Mesenchymal stem cell (in vitro differentiated cells and primary cell): ENCODE measurements at regions not wholly inside any gene's neighbourhood (a gene's known extent, or its start where the extent isn't known, plus 50 kb on each side); places are given as distances from the start of the nearest gene placed in this dataset.

Experiments
- DNase-seq: peaks from one replicate; pipeline ENCODE4 v3.0.0-alpha.2; 2013
- H2AFZ ChIP-seq: one replicate; pipeline ENCODE4 v1.6.1; 2013; ENCODE audit warnings: low read depth, mild to moderate bottlenecking, control low read depth, inconsistent platforms, low read length, moderate library complexity
- H2AK5ac ChIP-seq: 2 replicates; pipeline ENCODE4 v1.6.1; 2013; ENCODE audit warnings: low read length, moderate library complexity, mild to moderate bottlenecking, inconsistent platforms; ENCODE audit not compliant: severe bottlenecking
- H2BK120ac ChIP-seq: one replicate; pipeline ENCODE4 v1.6.1; 2013; ENCODE audit warnings: low read depth, mild to moderate bottlenecking, inconsistent platforms, low read length, moderate library complexity
- H2BK12ac ChIP-seq, 2 experiments: one replicate each; pipeline ENCODE4 v1.6.1; 2013; ENCODE audit warnings: inconsistent platforms in 2 of 2, low read length in 2 of 2, mild to moderate bottlenecking in 2 of 2, moderate library complexity in 2 of 2, control low read depth in 1 of 2
- H2BK15ac ChIP-seq: one replicate; pipeline ENCODE4 v1.6.1; 2013; ENCODE audit warnings: mild to moderate bottlenecking, low read depth, inconsistent platforms; ENCODE audit not compliant: poor library complexity, severe bottlenecking
- H2BK5ac ChIP-seq: 2 replicates; pipeline ENCODE4 v1.6.1; 2013; ENCODE audit warnings: low read depth, mild to moderate bottlenecking, low read length, control low read depth, inconsistent platforms; ENCODE audit not compliant: poor library complexity, severe bottlenecking
- H3K14ac ChIP-seq, 2 experiments: one replicate each; pipeline ENCODE4 v1.6.1; 2013; ENCODE audit warnings: inconsistent platforms in 2 of 2, low read length in 2 of 2, control low read depth in 1 of 2, mild to moderate bottlenecking in 1 of 2, moderate library complexity in 1 of 2
- H3K18ac ChIP-seq, 2 experiments: one replicate each; pipeline ENCODE4 v1.6.1; 2013; ENCODE audit warnings: inconsistent platforms in 2 of 2, low read length in 2 of 2, control low read depth in 1 of 2, low read depth in 1 of 2, mild to moderate bottlenecking in 1 of 2
- H3K23ac ChIP-seq, 2 experiments: one replicate each; pipeline ENCODE4 v1.6.1; 2013; ENCODE audit warnings: inconsistent platforms in 2 of 2, low read length in 2 of 2, mild to moderate bottlenecking in 2 of 2, moderate library complexity in 2 of 2, control low read depth in 1 of 2
- H3K27ac ChIP-seq: 2 replicates; pipeline ENCODE4 v1.5.1; 2013; ENCODE audit warnings: mild to moderate bottlenecking, moderate library complexity, low read length, control low read depth, inconsistent platforms; ENCODE audit not compliant: poor library complexity, severe bottlenecking
- H3K27me3 ChIP-seq, 2 experiments: 2 replicates each; pipeline versions ENCODE4 v1.6.1 to v1.7.0; 2013; ENCODE audit warnings: low read length in 2 of 2, mild to moderate bottlenecking in 2 of 2, moderate library complexity in 2 of 2, control low read depth in 1 of 2, inconsistent platforms in 1 of 2; ENCODE audit not compliant: control insufficient read depth in 1 of 2, insufficient read depth in 1 of 2
- H3K36me3 ChIP-seq, 2 experiments: 2 replicates each; pipeline versions ENCODE4 v1.6.1 to v1.7.0; 2013; ENCODE audit warnings: low read length in 2 of 2, control low read depth in 1 of 2, inconsistent platforms in 1 of 2, low read depth in 1 of 2, mild to moderate bottlenecking in 1 of 2; ENCODE audit not compliant: insufficient read depth in 2 of 2, control insufficient read depth in 1 of 2
- H3K4ac ChIP-seq, 2 experiments: one replicate each; pipeline ENCODE4 v1.6.1; 2013; ENCODE audit warnings: inconsistent platforms in 2 of 2, low read length in 2 of 2, mild to moderate bottlenecking in 2 of 2, moderate library complexity in 2 of 2, control low read depth in 1 of 2, low read depth in 1 of 2
- H3K4me1 ChIP-seq: 2 replicates; pipeline ENCODE4 v1.6.1; 2013; ENCODE audit warnings: low read depth, low read length, control low read depth; ENCODE audit not compliant: control insufficient read depth, insufficient read depth
- H3K4me2 ChIP-seq: 2 replicates; pipeline ENCODE4 v1.6.1; 2013; ENCODE audit warnings: low read length, mild to moderate bottlenecking, inconsistent platforms; ENCODE audit not compliant: poor library complexity, severe bottlenecking
- H3K4me3 ChIP-seq, 2 experiments: 2 replicates each; pipeline versions ENCODE4 v1.5.1 to v1.7.0; 2013; ENCODE audit warnings: low read length in 2 of 2, mild to moderate bottlenecking in 2 of 2, control low read depth in 1 of 2, low read depth in 1 of 2; ENCODE audit not compliant: insufficient read depth in 1 of 2
- H3K79me1 ChIP-seq: replicated peaks from 2 replicates; pipeline ENCODE4 v1.6.1; 2013; ENCODE audit warnings: mild to moderate bottlenecking, control low read depth, low read length, inconsistent platforms; ENCODE audit not compliant: poor library complexity, severe bottlenecking
- H3K9ac ChIP-seq: 2 replicates; pipeline ENCODE4 v1.7.0; 2013; ENCODE audit warnings: mild to moderate bottlenecking, low read length, moderate library complexity
- H3K9me3 ChIP-seq: 2 replicates; pipeline ENCODE4 v1.7.0; 2013; ENCODE audit warnings: mild to moderate bottlenecking, low read length; ENCODE audit not compliant: control insufficient read depth
- H4K8ac ChIP-seq: one replicate; pipeline ENCODE4 v1.6.1; 2013; ENCODE audit warnings: inconsistent platforms, mild to moderate bottlenecking, low read length, moderate library complexity
- H4K91ac ChIP-seq: one replicate; pipeline ENCODE4 v1.6.1; 2013; ENCODE audit warnings: mild to moderate bottlenecking, low read length, inconsistent platforms
- WGBS: methylation state at CpG from one replicate; pipeline ENCODE4 v1.1.7; 2013; ENCODE audit warnings: mixed read lengths; 5-methylcytosine and 5-hydroxymethylcytosine counted together

GRCh38 chr2:175439416-175439815 lies 257.9 kb upstream of the ATP5MC3 start:
- Histone ChIP-seq H3K4ac (no peak overlapping the region), H2AFZ (no peak overlapping the region), H3K27me3 (no peaks in the 10 kb centered on the region), H3K4me1 (no peaks in the 10 kb centered on the region), H3K23ac (no peak overlapping the region), H3K18ac (no peak overlapping the region), H4K8ac (no peak overlapping the region), H3K79me1 (no peaks in the 10 kb centered on the region), H3K36me3 (no peaks in the 10 kb centered on the region), H2BK120ac (no peak overlapping the region), H3K4me2 (no peak overlapping the region), H2AK5ac (no peak overlapping the region), H2BK5ac (no peak overlapping the region), H3K14ac (no peak overlapping the region), H2BK15ac (no peak overlapping the region), H4K91ac (peak overlapping the region; percentile 23), H3K4me3 (no peak overlapping the region), H3K9ac (no peak overlapping the region), H2BK12ac (no peak overlapping the region), H3K9me3 (no peaks in the 10 kb centered on the region), H3K27ac (no peak overlapping the region)
- no peak for DNase-seq
- 5% methylated on average over 1 of the region's 1 CpG for WGBS

- H2BK120ac ChIP-seq: no peak overlapping the region
- no peaks in the 10 kb centered on the region for H3K9me3 ChIP-seq
- DNase-seq: no peak
- H2AFZ ChIP-seq: no peak overlapping the region
- H2AK5ac ChIP-seq: no peak overlapping the region
- no peak overlapping the region for H3K27ac ChIP-seq
- no peak overlapping the region for H2BK12ac ChIP-seq
- no peak overlapping the region for H3K18ac ChIP-seq
- H3K79me1 ChIP-seq: no peaks in the 10 kb centered on the region
- H3K4me2 ChIP-seq: no peak overlapping the region
- H3K14ac ChIP-seq: no peak overlapping the region
- H3K4me3 ChIP-seq: no peak overlapping the region
- no peaks in the 10 kb centered on the region for H3K4me1 ChIP-seq
- H3K9ac ChIP-seq: no peak overlapping the region
- H3K27me3 ChIP-seq: no peaks in the 10 kb centered on the region
- H3K23ac ChIP-seq: no peak overlapping the region
- H2BK5ac ChIP-seq: no peak overlapping the region
- no peaks in the 10 kb centered on the region for H3K36me3 ChIP-seq
- H2BK15ac ChIP-seq: no peak overlapping the region
- H4K8ac ChIP-seq: no peak overlapping the region
- H3K4ac ChIP-seq: no peak overlapping the region
- H4K91ac ChIP-seq: no peak overlapping the region
These were observed 255.7 kb upstream of the ATP5MC3 start for GRCh38 chr2:175437167-175437566.

- Histone ChIP-seq H2BK5ac (no peak overlapping the region), H2AFZ (no peak overlapping the region), H3K9me3 (no peaks in the 10 kb centered on the region), H3K4me1 (no peaks in the 10 kb centered on the region), H2BK120ac (no peak overlapping the region), H3K27ac (no peak overlapping the region), H3K79me1 (no peaks in the 10 kb centered on the region), H2BK12ac (no peak overlapping the region), H3K18ac (no peak overlapping the region), H3K27me3 (no peaks in the 10 kb centered on the region), H3K4me3 (no peak overlapping the region), H2BK15ac (no peak overlapping the region), H3K4me2 (no peak overlapping the region), H3K36me3 (no peaks in the 10 kb centered on the region), H3K4ac (no peak overlapping the region), H2AK5ac (no peak overlapping the region), H3K9ac (no peak overlapping the region), H4K8ac (no peak overlapping the region), H4K91ac (no peak overlapping the region), H3K23ac (no peak overlapping the region), H3K14ac (no peak overlapping the region)
- DNase-seq: no peak
- WGBS: 100% methylated on average over 2 of the region's 2 CpGs
These were observed 254.6 kb upstream of the ATP5MC3 start for GRCh38 chr2:175436076-175436475.

GRCh38 chr2:175435012-175435411 lies 253.5 kb upstream of the ATP5MC3 start:
- 80% methylated on average over 1 of the region's 1 CpG for WGBS
- Histone ChIP-seq H3K9ac (no peak overlapping the region), H2BK5ac (no peak overlapping the region), H3K36me3 (no peaks in the 10 kb centered on the region), H3K4me2 (no peak overlapping the region), H3K18ac (no peak overlapping the region), H2BK120ac (no peak overlapping the region), H4K8ac (no peak overlapping the region), H3K27me3 (peaks cover 0 to 2% of the 10 kb centered on the region in 2 experiments), H3K4me1 (no peaks in the 10 kb centered on the region), H4K91ac (no peak overlapping the region), H2AFZ (no peak overlapping the region), H3K27ac (no peak overlapping the region), H3K4ac (no peak overlapping the region), H2BK15ac (no peak overlapping the region), H3K4me3 (no peak overlapping the region), H3K23ac (no peak overlapping the region), H3K14ac (no peak overlapping the region), H2BK12ac (no peak overlapping the region), H2AK5ac (no peak overlapping the region), H3K79me1 (no peaks in the 10 kb centered on the region), H3K9me3 (no peaks in the 10 kb centered on the region)
- DNase-seq: no peak
